Nucleus accumbens (tissue), 56 donors: ENCODE measurements at regions not wholly inside any gene's neighbourhood (a gene's known extent, or its start where the extent isn't known, plus 50 kb on each side); places are given as distances from the start of the nearest gene placed in this dataset.

Experiments used
- DNase-seq, 56 donors: peaks; one replicate each; lab custom pipeline; 2025; lab: John Stamatoyannopoulos, UW

DNA sequence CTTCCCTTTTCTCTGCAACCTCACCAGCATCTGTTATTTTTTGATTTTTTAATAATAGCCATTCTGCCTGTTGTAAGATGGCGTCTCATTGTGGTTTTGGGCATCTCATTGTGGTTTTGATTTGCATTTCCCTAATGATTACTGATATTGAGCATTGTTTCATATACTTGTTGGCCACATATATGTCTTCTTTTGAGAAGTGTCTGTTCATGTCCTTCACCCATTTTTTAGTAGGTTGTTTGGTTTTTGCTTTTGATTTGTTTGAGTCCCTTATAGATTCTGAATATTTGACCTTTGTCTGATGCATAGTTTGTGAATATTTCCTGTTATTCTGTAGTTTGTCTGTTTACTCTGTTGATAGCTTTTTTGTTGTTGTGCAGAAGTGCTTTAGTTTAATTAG is 312.2 kb upstream of the TBC1D5 start:
- DNase-seq, result no peak

DNA sequence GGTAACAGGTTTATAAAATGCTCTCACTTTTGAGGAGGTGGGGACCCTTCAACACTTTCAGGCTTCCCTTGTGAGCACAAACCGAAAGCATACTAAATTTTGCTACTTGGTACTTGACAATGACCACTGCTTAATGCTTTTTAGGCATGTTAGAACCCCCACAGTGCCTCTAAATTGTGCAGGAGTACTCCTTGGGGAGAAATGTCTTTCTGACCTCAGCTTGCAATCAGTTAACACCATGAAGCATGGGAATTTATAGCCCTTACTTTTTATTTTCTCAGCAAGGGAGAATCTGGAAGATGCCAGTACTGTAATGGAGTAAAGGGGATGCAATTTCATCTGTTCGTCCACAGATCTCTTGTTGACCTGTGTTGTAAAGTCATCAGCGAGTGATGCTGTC is 308.9 kb upstream of the TBC1D5 start:
- DNase-seq, result no peak

DNA sequence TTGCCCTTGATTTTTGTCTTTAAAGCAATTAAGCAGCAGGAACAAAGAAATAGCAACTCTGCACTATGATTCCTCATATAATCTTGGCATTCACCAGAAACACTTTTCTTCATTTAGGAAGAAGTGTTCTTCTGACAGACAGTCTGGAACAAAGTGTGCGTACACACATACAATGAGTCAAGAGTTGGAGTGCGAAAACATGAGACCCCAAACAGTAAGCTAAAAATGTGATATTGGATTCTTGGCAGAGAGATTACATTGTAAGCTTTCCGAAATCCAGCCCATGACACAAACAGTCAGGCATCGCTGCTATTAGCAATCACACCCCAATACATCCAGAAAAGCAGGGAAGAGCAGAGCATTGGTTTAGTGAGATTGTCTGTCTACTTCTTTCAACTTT is 306.7 kb upstream of the TBC1D5 start:
- no peak for DNase-seq

DNA sequence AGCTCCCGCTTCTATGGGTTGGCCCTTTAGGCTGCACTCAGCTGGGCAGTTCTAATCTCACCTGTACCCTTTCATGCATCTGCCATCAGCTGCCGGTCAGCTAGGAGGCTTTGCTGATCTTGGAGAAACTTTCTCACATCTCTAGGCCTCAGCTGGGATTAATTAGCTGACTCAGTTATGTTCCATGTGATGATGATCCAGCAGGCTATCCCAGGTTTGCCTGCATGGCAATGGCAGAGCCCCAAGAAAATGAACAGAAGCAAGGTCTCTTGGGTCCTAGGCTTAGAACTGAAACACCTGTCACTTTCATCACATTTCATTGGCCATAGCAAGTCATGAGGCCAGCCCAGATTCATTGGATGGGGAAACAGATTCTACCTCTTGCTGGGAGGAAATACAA is 304.6 kb upstream of the TBC1D5 start:
- DNase-seq, result no peak

- DNase-seq, result no peak
These were observed 303.9 kb upstream of the TBC1D5 start for GRCh38 chr3:18046131-18046915.

GRCh38 chr3:18044971-18045880 is 302.8 kb upstream of the TBC1D5 start:
- no peak for DNase-seq

GRCh38 chr3:18044191-18044590 is 301.8 kb upstream of the TBC1D5 start:
- DNase-seq, result no peak

DNA sequence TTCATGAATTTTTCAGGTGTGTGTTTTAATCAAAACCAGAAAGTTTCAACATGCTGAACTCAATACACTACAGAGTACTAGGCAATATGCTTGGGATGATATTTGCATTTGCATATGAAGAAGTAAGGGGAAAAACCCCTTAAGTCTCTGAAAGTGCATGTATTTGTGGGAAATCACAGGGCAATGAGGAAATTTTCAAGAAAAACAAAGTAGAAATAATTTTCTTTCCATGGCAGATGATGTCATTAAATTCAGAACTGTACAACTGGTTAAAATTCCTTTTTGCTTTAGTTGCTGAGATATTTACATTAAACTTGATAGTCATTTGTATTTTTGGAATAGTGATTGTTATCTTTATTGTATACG is 294.0 kb upstream of the TBC1D5 start:
- no peak for DNase-seq

- no peak for DNase-seq
These were observed 293.4 kb upstream of the TBC1D5 start for GRCh38 chr3:18035641-18036449.

DNA sequence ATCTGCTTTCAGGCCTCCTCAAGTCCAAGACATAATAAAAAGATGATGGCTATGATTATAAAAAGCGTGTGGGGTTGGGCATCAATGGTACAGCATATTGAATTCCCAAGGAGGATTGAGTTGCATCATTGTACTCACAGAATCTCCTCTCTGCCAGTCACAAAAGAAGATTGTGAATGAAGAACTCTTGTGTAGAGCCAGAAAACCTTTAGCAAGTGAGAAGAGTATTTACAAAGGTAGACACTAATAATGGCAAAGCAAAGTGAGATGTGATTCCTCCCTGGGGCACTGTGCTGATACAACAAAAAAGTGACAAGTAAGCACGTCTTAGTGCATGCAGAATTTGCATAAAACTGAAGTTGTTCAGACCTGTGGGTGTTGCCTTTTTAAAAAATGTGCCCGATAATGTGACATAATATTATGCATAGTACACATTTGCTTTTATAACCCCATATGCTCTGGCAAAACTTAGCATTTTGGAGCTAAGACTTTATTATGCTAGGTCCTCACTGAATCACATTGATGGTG is 291.2 kb upstream of the TBC1D5 start:
- no peak for DNase-seq

GRCh38 chr3:18030371-18030870 is 288.0 kb upstream of the TBC1D5 start:
- no peak for DNase-seq

- DNase-seq, result no peak
These were observed 284.9 kb upstream of the TBC1D5 start for GRCh38 chr3:18027161-18027939.

- DNase-seq, result no peak
These were observed 282.3 kb upstream of the TBC1D5 start for GRCh38 chr3:18024715-18025114.

GRCh38 chr3:18019161-18019495 is 276.7 kb upstream of the TBC1D5 start:
- DNase-seq, result no peak

DNA sequence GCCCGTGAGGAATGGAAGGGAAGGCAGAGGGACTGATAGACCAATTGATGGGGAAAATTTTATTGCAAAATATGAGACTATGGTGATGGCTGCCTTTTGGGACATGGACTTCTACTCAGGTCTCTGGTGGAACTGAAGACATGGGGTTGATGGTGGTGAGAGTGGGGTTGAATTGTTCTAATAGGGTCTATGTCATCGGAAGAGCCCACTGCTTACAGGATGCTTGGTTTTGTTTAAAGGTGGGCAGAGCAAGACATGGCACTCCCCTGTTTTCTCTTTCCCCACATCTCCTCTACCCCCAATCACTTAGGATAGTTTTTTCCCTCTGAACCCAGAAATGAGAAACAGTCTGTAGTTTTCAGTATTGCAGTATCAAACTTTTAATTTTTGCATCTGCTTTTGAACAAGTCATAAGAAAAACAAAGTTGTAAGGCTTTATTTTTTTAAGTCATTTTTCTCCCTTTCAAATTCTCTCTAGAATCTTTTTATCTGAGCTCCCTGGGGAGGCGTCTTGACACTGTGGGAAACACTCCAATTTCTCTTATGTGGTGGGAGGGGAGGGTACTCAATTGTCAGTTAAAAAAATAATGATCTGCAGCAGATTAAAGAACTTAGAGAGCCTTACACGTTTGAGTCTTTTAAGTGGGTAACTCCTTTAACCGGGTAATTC is 276.2 kb upstream of the TBC1D5 start:
- DNase-seq, result peak in 1 of 56 donors; percentile 2

DNA sequence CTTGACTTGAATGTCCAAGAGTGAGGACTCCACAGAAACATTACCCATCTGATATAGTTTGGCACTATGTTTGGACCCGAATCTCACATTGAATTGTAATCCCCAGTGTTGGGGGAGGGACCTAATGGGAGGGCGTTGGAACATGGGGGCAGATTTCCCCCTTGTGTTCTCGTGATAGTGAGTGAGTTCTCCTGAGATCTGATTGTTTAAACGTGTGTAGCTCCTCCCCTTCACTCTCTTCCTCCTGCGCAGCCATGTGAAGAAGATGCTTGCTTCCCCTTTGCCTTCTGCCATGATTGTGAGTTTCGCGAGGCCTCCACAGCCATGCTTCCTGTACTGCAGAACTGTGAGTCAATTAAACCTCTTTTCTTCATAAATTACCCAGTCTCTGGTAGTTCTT is 273.9 kb upstream of the TBC1D5 start:
- DNase-seq, result no peak

DNA sequence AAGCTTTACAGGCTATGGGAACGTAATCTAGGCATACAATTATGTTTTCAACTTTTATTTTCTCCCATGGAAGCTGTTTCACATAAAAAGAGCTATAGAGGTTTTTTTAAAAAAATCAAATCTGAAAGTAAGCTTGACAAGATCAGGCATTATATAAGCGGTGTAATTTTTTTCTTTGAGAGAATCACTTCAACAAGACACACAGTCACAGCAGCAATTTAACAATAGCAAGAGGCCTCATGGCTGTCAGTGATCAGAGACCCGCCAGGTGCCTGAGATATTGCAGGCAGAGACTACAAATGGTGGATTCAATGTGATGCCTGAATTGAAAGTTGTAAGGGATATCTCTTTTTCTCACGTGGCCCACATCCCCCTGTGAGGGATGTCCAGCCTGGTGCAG is 270.5 kb upstream of the TBC1D5 start:
- DNase-seq, result no peak

DNA sequence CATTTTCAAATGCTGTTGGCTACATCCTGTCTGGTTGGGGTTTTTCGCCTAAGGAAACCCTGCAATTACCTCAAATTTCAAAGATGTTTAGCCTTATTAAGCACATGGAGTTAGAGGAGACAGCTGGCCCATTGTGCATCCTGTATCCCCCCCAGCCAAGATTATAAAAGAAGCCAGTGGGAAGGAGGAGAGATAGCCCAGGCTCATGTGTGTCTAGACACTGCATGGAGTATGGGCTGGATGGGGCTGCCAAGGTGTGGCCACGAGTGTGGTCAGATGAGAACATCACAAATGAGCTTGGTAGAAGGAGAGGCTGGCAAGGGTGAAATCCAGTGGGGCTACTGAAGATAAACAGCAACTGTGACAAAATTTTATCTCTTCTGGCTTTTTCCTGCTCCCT is 270.0 kb upstream of the TBC1D5 start:
- DNase-seq, result no peak

DNA sequence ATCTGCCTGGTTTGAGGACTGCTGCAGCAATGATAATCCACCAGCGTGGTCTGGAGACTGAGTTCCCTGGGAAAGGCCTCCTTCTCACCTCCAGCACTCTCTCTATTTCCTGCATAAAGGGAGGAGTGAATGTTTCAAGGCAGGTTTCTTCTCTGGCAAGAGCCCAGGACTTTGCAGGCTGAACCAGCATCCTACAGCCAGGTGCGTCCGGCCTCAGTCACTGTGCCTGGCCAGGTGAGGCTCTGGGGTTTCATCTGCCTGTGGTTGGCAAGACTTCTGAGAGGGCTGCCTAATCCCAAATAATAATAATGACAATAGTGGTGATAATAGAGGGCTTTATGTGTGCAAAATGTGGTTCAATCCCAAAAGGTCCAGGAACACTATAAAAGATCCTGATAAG is 269.0 kb upstream of the TBC1D5 start:
- no peak for DNase-seq
